ENCODE measurements at regions not wholly inside any gene's neighbourhood (a gene's known extent, or its start where the extent isn't known, plus 50 kb on each side); places are given as distances from the start of the nearest gene placed in this dataset.
"Not testable (repeated sequence)": the region's sequence is repeated elsewhere in the genome, so short reads cannot be mapped to it uniquely, and the experiment has no call there.

- no peak for TF ChIP-seq CTCF (IDR thresholded peaks at IDR 0.05)
- H3K4me1 Mint-ChIP-seq = no peaks in the 10 kb centered on the region
- H3K4me1 ChIP-seq (ENCODE audit: control insufficient read depth in 1 of 2, insufficient read depth in 2 of 2, low read length in 2 of 2) = no peaks in the 10 kb centered on the region
These were observed 127.2 kb downstream of the ZNF486 start for GRCh38 chr19:20294181-20294580.

GRCh38 chr19:20292520-20292919, 125.5 kb downstream of the ZNF486 start:
- intact Hi-C loops (cut with micrococcal nuclease) = not testable (repeated sequence)

More at GRCh38 chr19:20294181-20294580, 127.2 kb downstream of the ZNF486 start:
- H3K9me3 ChIP-seq (replicated peaks in 1 of 2; ENCODE audit: control insufficient read depth in 1 of 2, insufficient read depth in 1 of 2, low read length in 2 of 2) = peaks cover 18 to 23% of the 10 kb centered on the region in 2 donors
- intact Hi-C loops (cut with micrococcal nuclease) = no loop called here
- H3K9me3 Mint-ChIP-seq = peaks cover 8 to 48% (median 25%) of the 10 kb centered on the region in 7 donors
- no peaks in the 10 kb centered on the region for H4K20me1 ChIP-seq (ENCODE audit: insufficient read depth, low read length)
- H3K4me3 Mint-ChIP-seq = no peak overlapping the region
- H3K27ac ChIP-seq (ENCODE audit: low read depth in 1 of 2, low read length in 2 of 2) = no peak overlapping the region
- no peaks in the 10 kb centered on the region for H3K27me3 ChIP-seq (ENCODE audit: control insufficient read depth in 2 of 2, insufficient read depth in 2 of 2, low read length in 2 of 2)
- H3K9ac ChIP-seq (ENCODE audit: insufficient read depth, low read length, poor library complexity, severe bottlenecking) = no peak overlapping the region
- no peak overlapping the region for H3K27ac Mint-ChIP-seq
- H3K27me3 Mint-ChIP-seq (ENCODE audit: low read depth in 3 of 3) = peaks cover 0 to 2% (median 0%) of the 10 kb centered on the region in 3 donors
- no peaks in the 10 kb centered on the region for H3K36me3 ChIP-seq (replicated peaks in 1 of 2; ENCODE audit: control insufficient read depth in 1 of 2, insufficient read depth in 2 of 2, low read length in 2 of 2)
- H3K79me2 ChIP-seq (ENCODE audit: insufficient read depth, low read length) = no peaks in the 10 kb centered on the region
- H3K36me3 Mint-ChIP-seq = no peaks in the 10 kb centered on the region
- no peak for DNase-seq
- no peak overlapping the region for H3K4me2 ChIP-seq (replicated peaks; ENCODE audit: extremely low read depth, low read length, poor library complexity, severe bottlenecking)
- H2AFZ ChIP-seq (ENCODE audit: insufficient read depth, low read depth, low read length, poor library complexity, severe bottlenecking) = no peak overlapping the region
- no peak overlapping the region for H3K4me3 ChIP-seq (replicated peaks in 1 of 3; ENCODE audit: low read depth in 2 of 3, low read length in 3 of 3)

More at GRCh38 chr19:20292520-20292919, 125.5 kb downstream of the ZNF486 start:
- H3K36me3 ChIP-seq (replicated peaks in 1 of 2; ENCODE audit: control insufficient read depth in 1 of 2, insufficient read depth in 2 of 2, low read length in 2 of 2); H4K20me1 ChIP-seq (ENCODE audit: insufficient read depth, low read length); H3K4me3 Mint-ChIP-seq; H3K4me3 ChIP-seq (replicated peaks in 1 of 3; ENCODE audit: low read depth in 2 of 3, low read length in 3 of 3); H3K36me3 Mint-ChIP-seq; H3K79me2 ChIP-seq (ENCODE audit: insufficient read depth, low read length); H3K27me3 ChIP-seq (ENCODE audit: control insufficient read depth in 2 of 2, insufficient read depth in 2 of 2, low read length in 2 of 2); H3K4me1 ChIP-seq (ENCODE audit: control insufficient read depth in 1 of 2, insufficient read depth in 2 of 2, low read length in 2 of 2); DNase-seq; H3K4me2 ChIP-seq (replicated peaks; ENCODE audit: extremely low read depth, low read length, poor library complexity, severe bottlenecking); H3K27ac Mint-ChIP-seq; H3K27ac ChIP-seq (ENCODE audit: low read depth in 1 of 2, low read length in 2 of 2); H3K9ac ChIP-seq (ENCODE audit: insufficient read depth, low read length, poor library complexity, severe bottlenecking); H3K27me3 Mint-ChIP-seq (ENCODE audit: low read depth in 3 of 3); H3K4me1 Mint-ChIP-seq; H2AFZ ChIP-seq (ENCODE audit: insufficient read depth, low read depth, low read length, poor library complexity, severe bottlenecking): not testable (repeated sequence)
- peaks cover 10 to 54% (median 30%) of the 10 kb centered on the region in 7 donors for H3K9me3 Mint-ChIP-seq
- H3K9me3 ChIP-seq (replicated peaks in 1 of 2; ENCODE audit: control insufficient read depth in 1 of 2, insufficient read depth in 1 of 2, low read length in 2 of 2) = peaks cover 21 to 25% of the 10 kb centered on the region in 2 donors
- no CpG with 5 or more reads among the region's 1 CpG for WGBS (ENCODE audit: insufficient coverage)

Measured in CD14-positive monocyte (primary cell).